OCI-LY1 (cell line): ENCODE measurements at regions not wholly inside any gene's neighbourhood (a gene's known extent, or its start where the extent isn't known, plus 50 kb on each side); places are given as distances from the start of the nearest gene placed in this dataset.

Experiments
- H2AFZ ChIP-seq: fragments of 200-600 bp; sonication (generic), shearing (Covaris generic); 2 replicates; pipeline ENCODE4 v1.6.0; 2014; ENCODE audit warnings: antibody characterized with exemption, mild to moderate bottlenecking, low read length
- H3F3A ChIP-seq: fragments of 200-600 bp; sonication (generic), shearing (Covaris generic); 2 replicates; pipeline ENCODE4 v1.6.0; 2014; ENCODE audit warnings: mild to moderate bottlenecking, antibody characterized with exemption, low read length, moderate library complexity; ENCODE audit not compliant: insufficient read depth
- H3K27ac ChIP-seq: fragments of 200-600 bp; sonication (generic); 2 replicates; pipeline ENCODE4 v1.5.1; 2014; ENCODE audit warnings: low read length, mixed run types, mild to moderate bottlenecking, low read depth; ENCODE audit not compliant: poor library complexity, severe bottlenecking
- H3K27me3 ChIP-seq: fragments of 200-600 bp; sonication (generic); 2 replicates; pipeline ENCODE4 v1.6.0; 2014; ENCODE audit warnings: antibody characterized with exemption, mild to moderate bottlenecking, low read length, moderate library complexity; ENCODE audit not compliant: insufficient read depth
- H3K36me3 ChIP-seq: fragments of 200-600 bp; sonication (generic); 2 replicates; pipeline ENCODE4 v1.6.1; 2014; ENCODE audit warnings: mild to moderate bottlenecking, antibody characterized with exemption, low read length, moderate library complexity, mixed read lengths; ENCODE audit not compliant: insufficient read depth
- H3K4me1 ChIP-seq: fragments of 200-600 bp; sonication (generic); 2 replicates; pipeline ENCODE4 v1.5.1; 2014; ENCODE audit warnings: mild to moderate bottlenecking, low read length, moderate library complexity; ENCODE audit not compliant: insufficient read depth, severe bottlenecking
- H3K4me2 ChIP-seq: fragments of 200-600 bp; sonication (generic), shearing (Covaris generic); 2 replicates; pipeline ENCODE4 v1.6.1; 2014; ENCODE audit warnings: low read length
- H3K4me3 ChIP-seq: fragments of 200-600 bp; sonication (generic); 2 replicates; pipeline ENCODE4 v1.5.1; 2014; ENCODE audit warnings: low read length, low read depth, mild to moderate bottlenecking, mixed read lengths; ENCODE audit not compliant: poor library complexity, severe bottlenecking
- H3K79me2 ChIP-seq: fragments of 200-600 bp; shearing (Covaris generic); 2 replicates; pipeline ENCODE4 v1.6.1; 2016; ENCODE audit warnings: mixed run types, low read length, mixed read lengths; ENCODE audit not compliant: insufficient read depth
- H3K9ac ChIP-seq: fragments of 200-600 bp; sonication (generic), shearing (Covaris generic); 2 replicates; pipeline ENCODE4 v1.6.1; 2014; ENCODE audit warnings: mild to moderate bottlenecking, low read length, mixed read lengths
- H3K9me2 ChIP-seq: fragments of 200-600 bp; sonication (generic), shearing (Covaris generic); 2 replicates; pipeline ENCODE4 v1.6.1; 2014; ENCODE audit warnings: low read depth, mild to moderate bottlenecking, low read length, mixed read lengths
- H3K9me3 ChIP-seq: fragments of 200-600 bp; shearing (Covaris generic); 2 replicates; pipeline ENCODE4 v1.6.1; 2014; ENCODE audit warnings: low read length, mixed read lengths
- H4K20me1 ChIP-seq: fragments of 200-600 bp; sonication (generic), shearing (Covaris generic); 2 replicates; pipeline ENCODE4 v1.6.0; 2016; ENCODE audit warnings: mild to moderate bottlenecking, low read length; ENCODE audit not compliant: insufficient read depth
- CTCF ChIP-seq: fragments of 200-600 bp; sonication (generic), shearing (Covaris generic); IDR thresholded peaks from 2 replicates; pipeline ENCODE4 v1.5.1; 2017; ENCODE audit warnings: mild to moderate bottlenecking, antibody characterized with exemption, low read length, moderate library complexity, mixed read lengths
- EZH2 ChIP-seq: fragments of 200-600 bp; sonication (generic), shearing (Covaris generic); IDR thresholded peaks from 2 replicates; pipeline ENCODE4 v1.8.0; 2017; ENCODE audit warnings: borderline replicate concordance, mixed run types, mild to moderate bottlenecking, antibody characterized with exemption, low read length, moderate library complexity, mixed read lengths

GRCh38 chr1:36734356-36734755 lies 251.6 kb upstream of the CSF3R start:
- Histone ChIP-seq H3K9me3 (no peaks in the 10 kb centered on the region), H3K9ac (no peak overlapping the region), H3K27ac (no peak overlapping the region), H4K20me1 (no peaks in the 10 kb centered on the region), H3K27me3 (no peaks in the 10 kb centered on the region), H3F3A (no peaks in the 10 kb centered on the region), H3K4me1 (no peaks in the 10 kb centered on the region), H3K36me3 (no peaks in the 10 kb centered on the region), H3K4me3 (no peak overlapping the region), H3K9me2 (no peaks in the 10 kb centered on the region), H3K4me2 (no peak overlapping the region), H3K79me2 (no peaks in the 10 kb centered on the region), H2AFZ (no peak overlapping the region)
- TF ChIP-seq CTCF (no peak), EZH2 (no peak)

GRCh38 chr1:36733748-36734147 lies 251.0 kb upstream of the CSF3R start:
- Histone ChIP-seq H3K9me2 (no peaks in the 10 kb centered on the region), H3K9ac (no peak overlapping the region), H3K27ac (no peak overlapping the region), H3K4me2 (no peak overlapping the region), H3K4me3 (no peak overlapping the region), H3K27me3 (no peaks in the 10 kb centered on the region), H3K4me1 (no peaks in the 10 kb centered on the region), H3K9me3 (no peaks in the 10 kb centered on the region), H3F3A (no peaks in the 10 kb centered on the region), H3K36me3 (no peaks in the 10 kb centered on the region), H4K20me1 (no peaks in the 10 kb centered on the region), H3K79me2 (no peaks in the 10 kb centered on the region), H2AFZ (no peak overlapping the region)
- TF ChIP-seq EZH2 (no peak), CTCF (no peak)

DNA sequence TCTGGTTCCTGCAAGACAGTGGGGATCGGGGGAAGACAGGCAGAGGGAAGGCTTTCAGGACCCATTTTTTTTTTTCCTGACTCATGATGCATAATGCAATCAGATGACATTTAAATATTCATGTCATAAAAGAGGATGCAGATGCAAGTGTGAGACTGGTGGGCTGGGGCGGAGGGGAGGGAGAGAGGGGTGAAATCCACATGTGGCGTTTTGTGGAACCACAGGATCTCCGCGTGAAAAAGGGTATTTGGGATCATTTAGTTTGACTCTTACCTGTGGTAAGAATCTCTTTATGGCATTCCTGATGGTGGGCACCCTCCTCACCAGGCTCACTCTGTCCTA lies 249.3 kb upstream of the CSF3R start:
- H4K20me1 ChIP-seq, result no peaks in the 10 kb centered on the region
- H3K79me2 ChIP-seq, result no peaks in the 10 kb centered on the region
- H2AFZ ChIP-seq, result no peak overlapping the region
- H3K36me3 ChIP-seq, result no peaks in the 10 kb centered on the region
- no peaks in the 10 kb centered on the region for H3K4me1 ChIP-seq
- no peak overlapping the region for H3K4me2 ChIP-seq
- no peaks in the 10 kb centered on the region for H3K9me3 ChIP-seq
- no peak overlapping the region for H3K27ac ChIP-seq
- no peak for TF ChIP-seq EZH2
- TF ChIP-seq CTCF, result no peak
- H3K4me3 ChIP-seq, result no peak overlapping the region
- H3K27me3 ChIP-seq, result no peaks in the 10 kb centered on the region
- H3K9me2 ChIP-seq, result no peaks in the 10 kb centered on the region
- no peaks in the 10 kb centered on the region for H3F3A ChIP-seq
- no peak overlapping the region for H3K9ac ChIP-seq
